ENCODE measurements at regions not wholly inside any gene's neighbourhood (a gene's known extent, or its start where the extent isn't known, plus 50 kb on each side); places are given as distances from the start of the nearest gene placed in this dataset.

- Histone ChIP-seq H3K27me3 (ENCODE audit: control insufficient read depth, insufficient read depth, low read length) (no peaks in the 10 kb centered on the region), H3K27ac (ENCODE audit: low read length) (no peak overlapping the region), H3K4me3 (ENCODE audit: low read length) (no peak overlapping the region), H3K4me1 (ENCODE audit: control insufficient read depth, low read depth, low read length) (peaks cover 19% of the 10 kb centered on the region), H3K9me3 (ENCODE audit: control insufficient read depth, low read depth, low read length) (no peaks in the 10 kb centered on the region), H3K36me3 (ENCODE audit: control insufficient read depth, low read depth, low read length) (no peaks in the 10 kb centered on the region), H3K9ac (ENCODE audit: low read length) (no peak overlapping the region)
Observed at GRCh38 chr16:60310846-60311445, 1576.8 kb upstream of the GOT2 start.

- no peaks in the 10 kb centered on the region for H3K36me3 ChIP-seq (ENCODE audit: control insufficient read depth, low read depth, low read length)
- H3K27ac ChIP-seq (ENCODE audit: low read length), result no peak overlapping the region
- no peaks in the 10 kb centered on the region for H3K27me3 ChIP-seq (ENCODE audit: control insufficient read depth, insufficient read depth, low read length)
- no peaks in the 10 kb centered on the region for H3K9me3 ChIP-seq (ENCODE audit: control insufficient read depth, low read depth, low read length)
- no peaks in the 10 kb centered on the region for H3K4me1 ChIP-seq (ENCODE audit: control insufficient read depth, low read depth, low read length)
- no peak overlapping the region for H3K9ac ChIP-seq (ENCODE audit: low read length)
- H3K4me3 ChIP-seq (ENCODE audit: low read length), result no peak overlapping the region
Observed at GRCh38 chr16:60304720-60305119, 1570.6 kb upstream of the GOT2 start.

- Histone ChIP-seq H3K4me3 (ENCODE audit: low read length) (no peak overlapping the region), H3K9ac (ENCODE audit: low read length) (no peak overlapping the region), H3K36me3 (ENCODE audit: control insufficient read depth, low read depth, low read length) (no peaks in the 10 kb centered on the region), H3K4me1 (ENCODE audit: control insufficient read depth, low read depth, low read length) (no peaks in the 10 kb centered on the region), H3K9me3 (ENCODE audit: control insufficient read depth, low read depth, low read length) (no peaks in the 10 kb centered on the region), H3K27ac (ENCODE audit: low read length) (no peak overlapping the region), H3K27me3 (ENCODE audit: control insufficient read depth, insufficient read depth, low read length) (no peaks in the 10 kb centered on the region)
Observed at GRCh38 chr16:60304066-60304465, 1570.0 kb upstream of the GOT2 start.

GRCh38 chr16:60302676-60303075 lies 1568.6 kb upstream of the GOT2 start:
- Histone ChIP-seq H3K27ac (ENCODE audit: low read length) (no peak overlapping the region), H3K9me3 (ENCODE audit: control insufficient read depth, low read depth, low read length) (no peaks in the 10 kb centered on the region), H3K27me3 (ENCODE audit: control insufficient read depth, insufficient read depth, low read length) (no peaks in the 10 kb centered on the region), H3K4me3 (ENCODE audit: low read length) (no peak overlapping the region), H3K36me3 (ENCODE audit: control insufficient read depth, low read depth, low read length) (no peaks in the 10 kb centered on the region), H3K4me1 (ENCODE audit: control insufficient read depth, low read depth, low read length) (no peaks in the 10 kb centered on the region), H3K9ac (ENCODE audit: low read length) (no peak overlapping the region)

GRCh38 chr16:60302261-60302660 lies 1568.1 kb upstream of the GOT2 start:
- Histone ChIP-seq H3K27ac (ENCODE audit: low read length) (no peak overlapping the region), H3K27me3 (ENCODE audit: control insufficient read depth, insufficient read depth, low read length) (no peaks in the 10 kb centered on the region), H3K4me3 (ENCODE audit: low read length) (no peak overlapping the region), H3K4me1 (ENCODE audit: control insufficient read depth, low read depth, low read length) (no peaks in the 10 kb centered on the region), H3K9ac (ENCODE audit: low read length) (no peak overlapping the region), H3K36me3 (ENCODE audit: control insufficient read depth, low read depth, low read length) (no peaks in the 10 kb centered on the region), H3K9me3 (ENCODE audit: control insufficient read depth, low read depth, low read length) (no peaks in the 10 kb centered on the region)

GRCh38 chr16:60299241-60299776 lies 1565.2 kb upstream of the GOT2 start:
- no peaks in the 10 kb centered on the region for H3K27me3 ChIP-seq (ENCODE audit: control insufficient read depth, insufficient read depth, low read length)
- no peak overlapping the region for H3K27ac ChIP-seq (ENCODE audit: low read length)
- no peaks in the 10 kb centered on the region for H3K4me1 ChIP-seq (ENCODE audit: control insufficient read depth, low read depth, low read length)
- no peak overlapping the region for H3K9ac ChIP-seq (ENCODE audit: low read length)
- H3K9me3 ChIP-seq (ENCODE audit: control insufficient read depth, low read depth, low read length), result no peaks in the 10 kb centered on the region
- no peaks in the 10 kb centered on the region for H3K36me3 ChIP-seq (ENCODE audit: control insufficient read depth, low read depth, low read length)
- H3K4me3 ChIP-seq (ENCODE audit: low read length), result no peak overlapping the region

GRCh38 chr16:60295451-60295850 lies 1561.3 kb upstream of the GOT2 start:
- no peaks in the 10 kb centered on the region for H3K36me3 ChIP-seq (ENCODE audit: control insufficient read depth, low read depth, low read length)
- no peaks in the 10 kb centered on the region for H3K9me3 ChIP-seq (ENCODE audit: control insufficient read depth, low read depth, low read length)
- H3K4me1 ChIP-seq (ENCODE audit: control insufficient read depth, low read depth, low read length), result no peaks in the 10 kb centered on the region
- H3K9ac ChIP-seq (ENCODE audit: low read length), result no peak overlapping the region
- no peak overlapping the region for H3K27ac ChIP-seq (ENCODE audit: low read length)
- no peak overlapping the region for H3K4me3 ChIP-seq (ENCODE audit: low read length)
- H3K27me3 ChIP-seq (ENCODE audit: control insufficient read depth, insufficient read depth, low read length), result no peaks in the 10 kb centered on the region

- Histone ChIP-seq H3K4me1 (ENCODE audit: control insufficient read depth, low read depth, low read length) (no peaks in the 10 kb centered on the region), H3K9ac (ENCODE audit: low read length) (no peak overlapping the region), H3K9me3 (ENCODE audit: control insufficient read depth, low read depth, low read length) (no peaks in the 10 kb centered on the region), H3K27ac (ENCODE audit: low read length) (no peak overlapping the region), H3K36me3 (ENCODE audit: control insufficient read depth, low read depth, low read length) (no peaks in the 10 kb centered on the region), H3K27me3 (ENCODE audit: control insufficient read depth, insufficient read depth, low read length) (no peaks in the 10 kb centered on the region), H3K4me3 (ENCODE audit: low read length) (no peak overlapping the region)
Observed at GRCh38 chr16:60285794-60286193, 1551.7 kb upstream of the GOT2 start.

GRCh38 chr16:60279061-60279665 lies 1545.0 kb upstream of the GOT2 start:
- H3K4me3 ChIP-seq (ENCODE audit: low read length), result no peak overlapping the region
- H3K27ac ChIP-seq (ENCODE audit: low read length), result no peak overlapping the region
- H3K4me1 ChIP-seq (ENCODE audit: control insufficient read depth, low read depth, low read length), result no peaks in the 10 kb centered on the region
- H3K9ac ChIP-seq (ENCODE audit: low read length), result no peak overlapping the region
- H3K27me3 ChIP-seq (ENCODE audit: control insufficient read depth, insufficient read depth, low read length), result no peaks in the 10 kb centered on the region
- no peaks in the 10 kb centered on the region for H3K36me3 ChIP-seq (ENCODE audit: control insufficient read depth, low read depth, low read length)
- no peaks in the 10 kb centered on the region for H3K9me3 ChIP-seq (ENCODE audit: control insufficient read depth, low read depth, low read length)

- H3K4me3 ChIP-seq (ENCODE audit: low read length), result no peak overlapping the region
- no peak overlapping the region for H3K9ac ChIP-seq (ENCODE audit: low read length)
- H3K4me1 ChIP-seq (ENCODE audit: control insufficient read depth, low read depth, low read length), result peaks cover 4% of the 10 kb centered on the region
- H3K27me3 ChIP-seq (ENCODE audit: control insufficient read depth, insufficient read depth, low read length), result no peaks in the 10 kb centered on the region
- H3K36me3 ChIP-seq (ENCODE audit: control insufficient read depth, low read depth, low read length), result no peaks in the 10 kb centered on the region
- H3K9me3 ChIP-seq (ENCODE audit: control insufficient read depth, low read depth, low read length), result no peaks in the 10 kb centered on the region
- no peak overlapping the region for H3K27ac ChIP-seq (ENCODE audit: low read length)
Observed at GRCh38 chr16:60274431-60275019, 1540.4 kb upstream of the GOT2 start.

- no peak overlapping the region for H3K4me3 ChIP-seq (ENCODE audit: low read length)
- H3K9me3 ChIP-seq (ENCODE audit: control insufficient read depth, low read depth, low read length), result no peaks in the 10 kb centered on the region
- no peak overlapping the region for H3K27ac ChIP-seq (ENCODE audit: low read length)
- no peaks in the 10 kb centered on the region for H3K36me3 ChIP-seq (ENCODE audit: control insufficient read depth, low read depth, low read length)
- H3K9ac ChIP-seq (ENCODE audit: low read length), result no peak overlapping the region
- H3K27me3 ChIP-seq (ENCODE audit: control insufficient read depth, insufficient read depth, low read length), result no peaks in the 10 kb centered on the region
- H3K4me1 ChIP-seq (ENCODE audit: control insufficient read depth, low read depth, low read length), result peaks cover 9% of the 10 kb centered on the region
Observed at GRCh38 chr16:60271781-60272180, 1537.7 kb upstream of the GOT2 start.

Data from iPS-18a (cell line).